IPS-15b (cell line): ENCODE measurements at regions not wholly inside any gene's neighbourhood (a gene's known extent, or its start where the extent isn't known, plus 50 kb on each side); places are given as distances from the start of the nearest gene placed in this dataset.

Experiments
- H3K27me3 ChIP-seq: one replicate; pipeline ENCODE4 v1.6.1; 2013; ENCODE audit warnings: low read length; ENCODE audit not compliant: control insufficient read depth, insufficient read depth
- H3K36me3 ChIP-seq: one replicate; pipeline ENCODE4 v1.6.1; 2013; ENCODE audit warnings: low read length; ENCODE audit not compliant: control insufficient read depth, insufficient read depth
- H3K4me1 ChIP-seq: one replicate; pipeline ENCODE4 v1.6.1; 2013; ENCODE audit warnings: mild to moderate bottlenecking, low read length; ENCODE audit not compliant: control insufficient read depth, insufficient read depth
- H3K4me3 ChIP-seq: one replicate; pipeline ENCODE4 v1.5.1; 2013; ENCODE audit warnings: low read depth, low read length
- H3K9ac ChIP-seq: one replicate; pipeline ENCODE4 v1.6.1; 2013; ENCODE audit warnings: low read depth, mild to moderate bottlenecking, low read length
- H3K9me3 ChIP-seq: one replicate; pipeline ENCODE4 v1.6.1; 2013; ENCODE audit warnings: mild to moderate bottlenecking, low read length; ENCODE audit not compliant: control insufficient read depth, insufficient read depth

- H3K4me1 ChIP-seq, result no peaks in the 10 kb centered on the region
- H3K9ac ChIP-seq, result no peak overlapping the region
- no peak overlapping the region for H3K4me3 ChIP-seq
- no peaks in the 10 kb centered on the region for H3K9me3 ChIP-seq
- H3K27me3 ChIP-seq, result no peaks in the 10 kb centered on the region
- H3K36me3 ChIP-seq, result no peaks in the 10 kb centered on the region
These were observed 321.4 kb downstream of the AJAP1 start for GRCh38 chr1:4975856-4976255.

DNA sequence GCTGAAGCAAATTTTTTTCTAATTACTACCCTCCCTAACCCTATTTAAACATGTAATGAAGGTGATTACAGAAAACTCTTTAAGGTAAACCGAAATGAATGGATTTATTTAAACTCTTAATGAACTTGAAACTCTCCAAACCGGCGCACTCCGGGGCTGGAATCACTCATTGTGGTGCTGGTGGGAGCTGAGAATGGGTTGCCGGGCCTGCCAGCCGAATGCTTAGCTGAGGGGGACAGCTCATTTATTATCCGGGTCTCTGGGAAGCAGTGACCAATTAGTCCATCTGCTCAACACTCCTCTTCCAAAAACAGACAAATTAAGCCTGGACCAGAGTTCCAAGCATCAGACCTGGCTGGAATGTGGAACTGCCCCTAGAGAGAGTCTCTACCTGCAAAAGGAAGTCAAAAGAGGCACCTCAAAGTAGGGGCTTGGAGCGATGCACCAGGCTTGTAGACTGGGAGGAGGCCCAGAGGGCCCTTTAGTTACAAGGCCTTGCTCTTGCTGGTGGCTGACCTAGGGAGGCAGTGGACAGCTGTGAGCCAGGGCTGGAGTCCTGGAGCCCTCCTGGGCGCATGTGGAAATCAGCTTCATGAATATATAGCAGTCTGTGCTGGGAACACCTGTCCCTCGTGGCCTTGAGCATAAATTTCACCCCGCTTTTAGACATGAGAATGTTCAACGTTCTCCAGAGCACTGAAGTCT is 320.7 kb downstream of the AJAP1 start:
- no peaks in the 10 kb centered on the region for H3K27me3 ChIP-seq
- H3K4me1 ChIP-seq, result no peaks in the 10 kb centered on the region
- H3K4me3 ChIP-seq, result no peak overlapping the region
- H3K9ac ChIP-seq, result no peak overlapping the region
- no peaks in the 10 kb centered on the region for H3K36me3 ChIP-seq
- H3K9me3 ChIP-seq, result no peaks in the 10 kb centered on the region

GRCh38 chr1:4973341-4973740 is 318.9 kb downstream of the AJAP1 start:
- H3K36me3 ChIP-seq, result no peaks in the 10 kb centered on the region
- H3K27me3 ChIP-seq, result no peaks in the 10 kb centered on the region
- H3K4me3 ChIP-seq, result no peak overlapping the region
- H3K9me3 ChIP-seq, result no peaks in the 10 kb centered on the region
- H3K9ac ChIP-seq, result no peak overlapping the region
- H3K4me1 ChIP-seq, result no peaks in the 10 kb centered on the region

DNA sequence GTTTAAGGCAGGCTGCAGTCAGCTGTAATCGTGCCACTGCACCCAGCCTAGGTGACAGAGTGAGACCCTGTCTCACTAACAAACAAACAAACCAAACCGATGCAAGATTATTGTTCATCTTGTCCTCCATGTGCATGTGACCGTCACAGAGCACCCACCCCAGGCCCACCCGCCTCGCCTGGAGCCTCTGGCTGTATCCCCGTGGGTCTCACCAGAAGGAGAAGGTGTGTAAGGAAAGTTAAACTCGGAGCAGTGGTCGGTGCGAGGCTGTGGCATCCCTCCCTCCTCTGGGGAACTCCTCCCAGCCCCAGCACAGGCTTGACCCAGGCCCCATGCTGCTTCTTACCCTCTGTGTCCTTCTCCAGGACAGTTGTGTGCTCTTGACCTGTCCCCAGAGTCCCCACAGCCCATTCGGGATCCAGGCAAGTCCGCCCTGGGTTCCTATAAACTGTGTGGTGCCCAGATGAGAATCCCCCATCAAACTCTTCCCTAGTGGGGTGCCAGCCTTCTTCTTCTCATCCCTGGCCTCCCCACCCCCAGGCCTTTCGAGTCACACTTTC is 318.4 kb downstream of the AJAP1 start:
- Histone ChIP-seq H3K9ac (no peak overlapping the region), H3K4me1 (no peaks in the 10 kb centered on the region), H3K27me3 (no peaks in the 10 kb centered on the region), H3K4me3 (no peak overlapping the region), H3K36me3 (no peaks in the 10 kb centered on the region), H3K9me3 (no peaks in the 10 kb centered on the region)

DNA sequence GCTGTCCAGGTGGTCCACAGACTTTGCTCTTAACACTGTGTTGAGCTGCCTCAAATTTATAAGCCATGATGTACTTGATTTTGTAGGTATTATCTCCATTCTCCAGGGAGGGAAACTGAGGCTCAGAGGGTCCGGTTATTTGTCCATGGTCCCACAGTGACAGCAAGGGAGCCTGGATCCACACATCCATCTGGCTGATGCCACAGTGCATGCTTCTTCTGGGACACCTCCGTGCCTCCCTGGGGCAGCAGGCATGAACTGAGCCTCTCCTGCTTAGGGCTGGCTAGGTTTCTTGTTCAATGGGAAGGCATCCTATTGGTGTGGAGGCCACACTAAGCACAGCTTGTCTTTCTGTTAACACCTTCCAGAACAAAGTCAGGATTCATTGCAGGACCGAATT is 317.3 kb downstream of the AJAP1 start:
- Histone ChIP-seq H3K9me3 (no peaks in the 10 kb centered on the region), H3K9ac (no peak overlapping the region), H3K4me3 (no peak overlapping the region), H3K36me3 (no peaks in the 10 kb centered on the region), H3K27me3 (no peaks in the 10 kb centered on the region), H3K4me1 (no peaks in the 10 kb centered on the region)

DNA sequence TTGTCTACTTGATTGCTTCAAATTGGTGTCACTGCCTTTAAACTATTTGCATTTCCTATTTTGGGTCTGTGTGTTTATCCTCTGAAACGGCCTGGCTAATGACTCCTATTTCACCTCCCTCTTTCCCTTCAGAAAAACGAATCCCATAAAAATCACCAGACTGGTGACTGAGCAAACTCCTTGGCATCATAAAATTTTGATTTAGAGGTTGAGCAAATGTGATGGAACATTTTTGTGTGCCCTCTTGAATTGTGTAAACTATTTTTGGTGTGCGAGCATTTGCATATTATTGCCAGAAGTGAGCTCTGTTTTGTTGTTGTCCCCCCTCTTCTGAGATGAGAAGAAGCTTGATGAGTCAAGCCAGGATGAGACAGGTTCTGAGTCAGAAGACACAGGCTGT is 316.1 kb downstream of the AJAP1 start:
- no peaks in the 10 kb centered on the region for H3K9me3 ChIP-seq
- no peak overlapping the region for H3K4me3 ChIP-seq
- no peak overlapping the region for H3K9ac ChIP-seq
- H3K27me3 ChIP-seq, result no peaks in the 10 kb centered on the region
- peaks cover under 1% of the 10 kb centered on the region for H3K4me1 ChIP-seq
- H3K36me3 ChIP-seq, result no peaks in the 10 kb centered on the region

DNA sequence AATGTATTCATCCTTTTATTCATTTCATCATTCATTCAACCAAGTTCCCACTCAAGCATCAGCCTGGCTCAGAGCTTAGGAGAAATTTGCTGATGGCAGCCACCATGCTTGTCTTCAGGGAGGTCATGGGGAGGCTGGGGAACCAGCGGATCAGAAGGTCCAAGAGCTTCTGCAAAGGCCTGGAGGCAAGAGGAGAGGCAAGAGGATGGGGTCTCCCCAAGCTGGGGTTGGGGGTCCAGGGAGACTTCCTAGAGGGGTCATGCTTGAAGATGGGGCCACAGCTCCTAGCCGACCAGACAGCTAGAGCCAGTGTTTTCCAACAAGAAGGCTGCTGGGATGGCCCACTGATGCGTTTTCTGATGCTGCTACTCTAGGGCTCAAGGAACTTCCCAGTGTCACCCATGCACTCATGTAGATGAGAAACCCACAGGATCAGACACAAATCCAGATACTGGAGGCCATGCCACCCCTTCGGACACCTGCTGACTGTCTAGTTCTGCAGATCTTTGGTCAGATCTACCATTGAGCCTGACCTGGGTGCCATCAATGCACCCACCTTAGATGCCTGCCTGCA is 315.2 kb downstream of the AJAP1 start:
- no peaks in the 10 kb centered on the region for H3K9me3 ChIP-seq
- no peaks in the 10 kb centered on the region for H3K36me3 ChIP-seq
- no peaks in the 10 kb centered on the region for H3K27me3 ChIP-seq
- H3K4me1 ChIP-seq, result peaks cover 3% of the 10 kb centered on the region
- H3K4me3 ChIP-seq, result no peak overlapping the region
- H3K9ac ChIP-seq, result no peak overlapping the region

DNA sequence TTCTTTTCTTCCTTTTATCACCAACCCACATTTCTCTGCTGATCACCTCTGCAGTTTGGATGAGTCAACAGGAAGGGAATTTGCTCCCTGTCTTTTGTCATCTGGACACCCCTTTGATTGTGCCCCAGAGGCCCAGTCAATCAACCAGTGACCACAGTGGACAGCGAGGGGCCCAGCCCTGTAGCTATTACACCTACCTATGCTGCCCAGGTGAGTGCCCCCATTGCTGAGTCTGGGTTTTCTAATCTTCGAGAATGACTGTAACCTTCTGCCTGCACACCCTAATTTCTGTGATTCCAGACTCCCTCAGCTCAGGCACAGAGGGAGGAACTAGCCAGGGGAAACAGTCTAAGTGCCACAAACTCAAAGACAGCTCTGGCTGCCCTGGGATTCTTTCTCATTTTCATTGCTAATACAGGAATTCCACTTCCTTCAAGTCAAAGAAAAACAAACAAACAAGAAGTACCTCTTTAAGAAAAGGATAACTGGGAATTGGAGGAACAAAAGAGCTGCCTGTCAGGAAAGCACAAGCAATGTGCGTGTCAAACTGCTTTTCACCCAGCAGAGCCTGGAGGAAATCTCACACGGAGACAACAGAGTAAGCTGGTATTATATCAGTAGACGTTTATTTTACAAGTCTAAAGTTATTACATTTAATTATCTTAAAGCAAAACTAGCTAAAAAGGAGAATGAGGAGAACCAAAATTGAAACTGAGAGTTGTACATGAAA is 311.1 kb downstream of the AJAP1 start:
- H3K27me3 ChIP-seq, result no peaks in the 10 kb centered on the region
- H3K4me3 ChIP-seq, result no peak overlapping the region
- H3K36me3 ChIP-seq, result no peaks in the 10 kb centered on the region
- peaks cover 6% of the 10 kb centered on the region for H3K4me1 ChIP-seq
- H3K9ac ChIP-seq, result no peak overlapping the region
- no peaks in the 10 kb centered on the region for H3K9me3 ChIP-seq

GRCh38 chr1:4964634-4965345 is 310.4 kb downstream of the AJAP1 start:
- peaks cover 6% of the 10 kb centered on the region for H3K4me1 ChIP-seq
- no peaks in the 10 kb centered on the region for H3K27me3 ChIP-seq
- no peaks in the 10 kb centered on the region for H3K9me3 ChIP-seq
- no peak overlapping the region for H3K9ac ChIP-seq
- H3K36me3 ChIP-seq, result no peaks in the 10 kb centered on the region
- H3K4me3 ChIP-seq, result no peak overlapping the region

GRCh38 chr1:4963251-4963650 is 308.8 kb downstream of the AJAP1 start:
- H3K36me3 ChIP-seq, result no peaks in the 10 kb centered on the region
- no peak overlapping the region for H3K4me3 ChIP-seq
- H3K9ac ChIP-seq, result no peak overlapping the region
- peaks cover 6% of the 10 kb centered on the region for H3K4me1 ChIP-seq
- H3K9me3 ChIP-seq, result no peaks in the 10 kb centered on the region
- H3K27me3 ChIP-seq, result no peaks in the 10 kb centered on the region

GRCh38 chr1:4962836-4963235 is 308.4 kb downstream of the AJAP1 start:
- H3K36me3 ChIP-seq, result no peaks in the 10 kb centered on the region
- H3K9me3 ChIP-seq, result no peaks in the 10 kb centered on the region

More at GRCh38 chr1:4962836-4963235, 308.4 kb downstream of the AJAP1 start:
- Histone ChIP-seq H3K4me1 (peaks cover 6% of the 10 kb centered on the region), H3K4me3 (no peak overlapping the region), H3K9ac (no peak overlapping the region), H3K27me3 (no peaks in the 10 kb centered on the region)
